Islet of Langerhans (tissue), 1 donor: ENCODE measurements at regions not wholly inside any gene's neighbourhood (a gene's known extent, or its start where the extent isn't known, plus 50 kb on each side); places are given as distances from the start of the nearest gene placed in this dataset.
A peak's percentile ranks its signal among the peaks of the same experiment; 100 is the strongest.

ENCODE experiments used
- FAIRE-seq: peaks from one replicate; lab custom pipeline; 2011; peaks lifted over from hg19 to GRCh38; lab: Jason Lieb, UNC

DNA sequence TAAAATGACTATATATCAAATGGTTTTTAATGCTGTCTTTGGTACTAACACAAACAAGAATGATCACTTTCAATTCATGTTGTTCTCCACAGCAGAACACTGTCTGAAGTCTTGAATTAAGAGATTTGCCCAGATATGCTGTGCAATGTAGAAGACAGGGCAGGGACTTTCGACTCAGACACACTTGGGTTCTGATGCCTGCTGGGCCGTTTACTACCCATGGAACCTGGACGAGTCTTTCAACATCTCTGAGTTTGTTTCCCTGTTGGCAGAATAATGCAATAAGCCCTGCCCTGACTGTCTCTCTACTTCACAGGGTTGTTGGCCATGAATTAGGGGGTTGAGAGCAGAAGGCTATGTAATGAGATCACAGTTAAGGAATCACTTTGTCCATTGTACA, 162.6 kb upstream of the TMPO start:
- no peak for FAIRE-seq

DNA sequence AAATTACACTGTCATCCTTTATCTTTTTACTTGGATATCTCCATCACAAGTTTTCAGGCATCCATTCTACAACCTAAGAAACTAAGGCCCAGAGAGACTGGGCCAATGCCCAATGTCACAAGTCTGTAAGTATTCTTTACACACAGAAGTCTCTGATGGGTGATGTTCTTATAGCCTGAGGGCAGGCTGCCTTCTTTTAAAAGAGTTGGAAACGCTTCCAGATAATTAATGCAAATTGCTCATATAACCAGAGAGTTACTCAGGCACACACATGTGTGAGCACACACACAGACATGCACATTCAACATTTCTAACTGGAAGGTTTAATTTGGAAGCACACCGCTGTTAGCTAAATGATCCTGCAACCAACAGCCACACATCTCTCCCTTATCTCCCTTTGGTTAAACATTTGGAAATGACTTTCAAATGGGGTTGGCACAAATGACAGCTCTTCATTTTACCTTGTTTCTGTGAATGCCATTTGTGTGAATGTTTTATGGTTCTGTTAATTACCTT, 160.8 kb upstream of the TMPO start:
- peak; percentile 71 for FAIRE-seq

DNA sequence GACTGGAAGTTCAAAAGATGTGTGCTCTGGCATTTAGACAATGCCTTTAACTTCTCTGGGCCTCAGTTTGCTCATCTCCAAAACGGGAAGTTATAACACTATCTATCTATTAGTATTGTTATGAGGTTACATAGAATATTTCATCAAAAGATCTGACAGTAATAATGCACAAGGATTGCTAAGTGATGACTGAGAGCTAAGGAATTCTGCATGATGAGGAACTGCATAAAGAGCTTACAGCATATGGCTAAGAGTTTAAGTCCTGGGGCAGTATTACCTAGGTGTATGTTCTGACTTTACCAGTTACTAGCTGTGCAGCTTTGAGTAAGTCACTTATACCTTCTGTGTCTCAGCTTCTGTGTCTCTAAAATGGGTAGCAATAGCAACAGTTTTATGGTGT, 160.1 kb upstream of the TMPO start:
- FAIRE-seq = no peak

DNA sequence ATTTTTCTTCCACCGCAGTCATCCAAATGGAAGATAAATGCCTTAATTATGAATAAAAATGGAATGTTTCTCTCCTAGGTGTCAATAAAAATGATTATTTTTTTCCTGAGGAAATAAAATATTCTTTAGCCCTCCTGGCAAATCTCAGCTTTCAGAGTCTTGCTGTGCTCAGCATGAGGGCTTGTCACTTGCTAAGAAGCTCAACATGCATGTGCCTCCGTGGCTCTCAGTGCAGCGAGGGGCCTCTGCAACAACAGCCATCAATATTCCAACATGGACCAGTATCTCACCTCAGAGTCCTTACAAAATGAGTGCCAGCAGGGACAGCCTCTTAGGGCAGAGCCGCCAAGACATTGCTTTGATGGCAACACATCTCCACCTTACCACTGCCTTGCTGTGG, 159.5 kb upstream of the TMPO start:
- no peak for FAIRE-seq

DNA sequence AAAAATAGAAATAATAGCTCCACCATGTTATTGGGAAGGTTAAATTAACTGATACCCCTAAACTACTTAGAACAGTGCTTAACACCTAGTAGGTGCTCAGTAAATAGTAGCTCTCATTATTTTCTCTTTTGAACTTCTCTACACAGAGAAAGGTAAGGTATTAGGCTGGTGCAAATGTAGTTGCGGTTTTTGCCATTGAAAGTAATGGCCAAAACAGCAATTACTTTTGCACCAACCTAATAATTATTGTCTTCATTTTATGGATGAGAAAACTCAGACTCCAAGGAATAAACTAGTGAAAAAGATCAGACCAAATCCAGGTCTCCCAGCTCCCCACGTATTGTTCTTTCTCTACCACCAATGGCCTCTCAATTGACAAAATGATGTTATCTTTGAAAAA, 157.2 kb upstream of the TMPO start:
- no peak for FAIRE-seq

DNA sequence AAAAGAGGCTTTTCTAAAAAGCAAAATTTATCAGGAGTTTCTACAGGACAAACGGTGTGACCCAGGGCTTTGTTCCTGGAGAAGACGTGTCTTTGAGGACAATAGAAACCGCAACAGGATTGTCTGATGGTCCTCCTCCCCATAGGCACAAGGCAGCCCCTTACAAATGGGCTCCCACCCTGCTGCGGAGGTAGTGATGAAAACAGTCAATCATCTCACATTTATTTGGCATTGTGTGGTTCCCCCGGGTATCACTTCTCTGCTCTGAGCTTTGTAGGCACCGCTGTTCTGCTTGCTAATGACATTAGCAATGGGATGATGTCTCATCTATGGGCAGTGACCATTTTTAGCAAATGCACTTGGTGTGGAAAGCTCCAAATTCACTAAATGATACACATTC, 155.5 kb upstream of the TMPO start:
- no peak for FAIRE-seq

DNA sequence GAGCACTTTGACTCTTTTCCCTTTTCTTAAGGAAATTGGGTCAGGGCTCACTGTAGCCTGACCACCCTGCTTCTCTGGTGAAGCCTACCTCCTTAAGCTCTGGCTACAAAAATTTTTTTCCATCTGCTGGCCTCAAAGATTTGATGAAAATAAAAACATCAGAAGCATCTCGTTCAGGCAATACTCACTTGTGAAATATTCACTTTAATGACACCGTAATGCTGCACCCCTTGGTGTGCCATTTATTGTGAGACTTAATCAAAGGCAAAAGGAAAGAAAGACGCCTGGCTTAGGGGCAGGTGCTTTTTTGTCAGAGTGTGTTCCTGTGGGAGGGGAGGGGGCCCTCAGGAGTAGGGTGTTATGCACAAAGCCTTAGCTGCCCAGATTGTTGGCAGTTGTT, 155.0 kb upstream of the TMPO start:
- no peak for FAIRE-seq

DNA sequence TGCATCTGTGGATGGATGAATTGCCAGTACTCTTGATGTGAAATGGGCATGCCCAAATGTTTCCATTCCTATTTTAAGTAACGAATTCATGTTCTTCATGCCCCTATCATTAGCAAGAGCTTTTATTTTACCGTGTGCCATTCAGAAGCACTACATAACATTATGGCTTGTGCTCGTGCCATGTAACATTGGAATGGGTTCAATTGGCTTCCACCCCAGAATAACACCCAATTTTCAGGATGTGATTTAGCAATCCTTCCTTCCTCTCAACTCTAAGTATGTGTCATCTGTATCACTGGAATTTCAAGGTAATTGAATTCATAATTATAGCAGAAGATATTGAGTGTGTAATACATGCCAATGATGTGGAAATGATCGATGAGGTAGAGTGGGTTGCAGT, 145.8 kb upstream of the TMPO start:
- no peak for FAIRE-seq

DNA sequence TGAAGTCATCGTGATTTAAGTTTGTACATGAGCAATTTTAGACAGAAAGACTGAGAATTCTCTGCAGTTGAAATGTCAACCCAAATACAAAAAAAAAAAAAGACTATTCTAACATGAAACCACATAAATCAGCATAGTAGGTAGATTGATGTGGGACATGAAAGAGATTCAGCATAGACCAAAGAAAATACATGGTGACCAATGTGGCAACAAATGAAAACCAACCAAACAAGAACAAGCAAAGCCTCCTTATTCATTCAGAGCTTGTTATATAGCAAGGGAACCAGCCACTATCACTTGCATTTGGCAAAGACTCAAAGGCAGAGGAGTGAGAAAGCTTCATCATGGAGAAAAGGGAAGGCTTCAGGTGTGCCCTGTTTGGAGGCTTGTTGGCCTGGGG, 144.4 kb upstream of the TMPO start:
- FAIRE-seq = no peak

DNA sequence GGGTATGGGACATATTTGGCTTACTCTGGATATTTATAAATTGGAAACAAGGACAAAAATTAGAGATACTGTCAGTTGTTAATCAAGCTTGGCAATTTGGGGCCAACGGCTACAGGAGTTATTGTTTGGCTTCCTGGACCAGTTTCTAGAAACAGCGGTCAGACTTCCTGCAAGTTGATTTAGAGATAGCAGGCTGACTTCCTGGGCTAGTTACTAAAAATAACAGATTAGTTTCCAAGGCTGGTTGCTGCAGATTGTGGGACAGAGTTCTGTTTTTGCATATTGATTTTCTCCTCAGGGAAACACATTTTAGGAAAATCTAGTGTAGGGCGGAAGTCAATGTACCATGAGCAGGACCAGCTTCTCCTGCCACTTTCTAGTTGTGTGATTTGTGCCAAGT, 144.0 kb upstream of the TMPO start:
- no peak for FAIRE-seq

DNA sequence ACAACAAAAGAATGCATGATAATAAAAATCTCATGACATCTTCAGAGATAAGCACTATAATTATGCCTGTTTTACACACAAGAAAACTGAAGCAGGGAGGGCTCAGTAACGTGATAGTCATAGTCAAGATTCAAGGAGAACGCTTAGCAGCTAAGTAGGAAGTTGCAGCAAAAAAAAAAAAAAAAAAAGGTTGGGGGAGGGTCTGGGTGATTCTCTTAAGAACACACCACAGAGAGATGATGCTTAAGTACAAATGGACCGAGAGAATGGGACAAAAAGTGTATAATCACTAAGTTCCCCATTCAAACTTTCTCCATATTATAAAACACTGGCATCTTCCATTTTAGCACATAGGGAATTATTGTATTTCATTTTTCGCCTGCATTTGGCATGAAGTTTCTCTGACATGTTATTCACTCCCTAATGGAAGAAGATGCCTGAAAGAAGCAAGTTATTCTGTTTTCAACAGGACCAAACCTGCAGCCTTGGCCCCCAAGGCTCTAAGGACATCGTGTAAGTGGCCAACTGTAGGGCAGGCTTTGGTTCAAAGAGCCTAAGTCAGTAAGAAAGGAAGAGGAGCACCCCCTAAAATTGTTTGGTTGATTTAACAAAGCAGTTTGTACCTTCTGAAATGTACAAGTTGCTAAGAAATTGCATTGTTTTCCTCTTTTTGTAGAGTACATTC, 142.9 kb upstream of the TMPO start:
- no peak for FAIRE-seq

DNA sequence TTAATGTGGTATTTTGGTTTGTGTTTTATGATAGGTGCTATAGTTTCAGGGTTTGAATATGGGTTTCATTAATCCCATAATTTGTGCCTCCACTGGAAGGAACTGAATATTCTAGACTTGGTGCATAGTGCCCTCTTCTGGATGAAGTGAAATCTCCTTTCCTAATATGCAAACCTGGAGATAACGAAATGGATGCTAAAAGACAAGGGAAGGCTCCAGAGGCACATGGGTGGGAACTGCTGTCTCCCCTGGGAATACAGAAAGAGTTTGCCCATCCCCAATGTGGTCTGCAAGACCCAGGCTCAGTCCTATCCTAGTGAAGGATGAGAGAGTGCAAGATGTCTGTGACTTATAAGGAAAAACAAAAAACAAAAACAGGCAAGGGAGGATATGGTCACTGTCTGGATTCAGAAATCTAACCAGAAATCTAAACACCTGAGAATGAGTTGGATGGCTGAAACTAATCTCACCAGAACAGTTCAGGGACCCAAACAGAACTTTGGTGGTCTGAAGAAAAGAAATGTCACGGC, 142.3 kb upstream of the TMPO start:
- peak; percentile 96 for FAIRE-seq

DNA sequence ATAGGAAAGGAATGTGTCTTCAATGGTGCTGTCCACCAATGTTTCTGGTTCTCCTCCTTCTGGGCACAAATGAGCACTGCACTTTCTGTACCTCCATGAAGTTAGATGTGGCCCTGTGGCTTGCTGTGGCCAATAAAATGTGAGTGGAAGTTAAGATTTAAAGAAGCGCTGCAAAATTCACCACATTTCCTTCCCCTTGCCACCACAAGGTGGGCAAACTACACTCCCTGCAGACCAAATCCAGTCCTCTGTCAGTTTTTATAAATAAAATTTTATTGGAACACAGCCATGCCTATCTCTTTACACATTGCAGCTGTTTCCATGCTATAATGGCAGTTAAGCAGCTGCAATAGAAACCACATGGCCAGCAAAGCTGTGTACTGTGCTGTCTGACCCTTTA, 141.4 kb upstream of the TMPO start:
- no peak for FAIRE-seq

DNA sequence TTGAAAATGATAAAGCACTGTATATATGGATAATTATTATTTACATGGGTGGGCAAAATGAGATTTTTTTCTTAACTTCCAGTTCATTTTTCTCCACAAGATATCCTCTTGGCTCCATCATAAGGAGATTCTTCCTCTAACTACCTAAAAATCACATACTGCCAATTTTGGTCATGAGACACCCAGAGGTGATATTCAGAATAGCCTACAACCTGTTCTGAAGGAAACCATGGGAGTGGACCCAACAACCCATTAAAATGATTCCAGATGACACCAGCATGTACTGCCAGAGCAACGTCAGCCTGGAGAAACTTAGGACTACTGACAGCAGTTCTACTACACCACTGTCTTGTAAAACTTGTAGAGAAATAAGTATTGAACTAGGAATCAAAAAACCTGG, 136.3 kb upstream of the TMPO start:
- FAIRE-seq = no peak

DNA sequence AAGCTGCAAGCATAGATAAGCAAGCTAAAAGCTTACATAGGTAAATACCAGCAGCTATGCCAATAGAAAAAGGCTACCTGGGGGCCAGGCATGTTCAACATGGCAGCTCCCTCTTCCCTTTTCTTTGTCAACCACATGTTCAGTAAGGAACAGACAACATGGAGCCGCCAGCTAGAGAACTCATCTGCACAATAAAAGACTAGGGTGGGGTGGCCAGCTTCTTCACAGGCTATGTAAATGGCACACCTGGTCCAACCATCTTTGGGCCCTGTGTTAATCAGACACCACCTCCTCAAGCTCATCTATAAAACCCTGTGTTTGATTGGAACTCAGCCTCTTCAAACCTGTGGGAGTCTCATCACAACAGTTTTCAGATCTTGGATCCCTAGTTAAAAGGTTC, 129.7 kb upstream of the TMPO start:
- no peak for FAIRE-seq

DNA sequence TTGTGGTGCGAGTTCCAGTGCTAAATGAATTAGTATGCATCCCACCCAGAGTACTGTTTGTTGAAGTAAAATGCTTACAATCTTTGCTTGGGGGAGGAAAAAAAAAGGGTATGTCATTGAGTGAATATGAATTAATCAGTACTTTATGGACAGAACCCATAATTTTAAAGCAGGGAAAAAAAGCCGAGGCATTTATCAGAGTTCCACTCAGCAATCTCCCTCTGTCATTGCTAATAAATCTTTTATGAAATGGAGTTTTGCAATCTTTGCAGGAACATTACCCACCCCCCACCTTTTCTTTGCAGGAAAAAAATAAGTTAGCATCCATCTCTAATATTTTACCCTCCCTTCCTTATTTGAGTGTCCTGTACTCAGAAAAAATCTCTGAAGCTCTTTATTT, 127.9 kb upstream of the TMPO start:
- no peak for FAIRE-seq

DNA sequence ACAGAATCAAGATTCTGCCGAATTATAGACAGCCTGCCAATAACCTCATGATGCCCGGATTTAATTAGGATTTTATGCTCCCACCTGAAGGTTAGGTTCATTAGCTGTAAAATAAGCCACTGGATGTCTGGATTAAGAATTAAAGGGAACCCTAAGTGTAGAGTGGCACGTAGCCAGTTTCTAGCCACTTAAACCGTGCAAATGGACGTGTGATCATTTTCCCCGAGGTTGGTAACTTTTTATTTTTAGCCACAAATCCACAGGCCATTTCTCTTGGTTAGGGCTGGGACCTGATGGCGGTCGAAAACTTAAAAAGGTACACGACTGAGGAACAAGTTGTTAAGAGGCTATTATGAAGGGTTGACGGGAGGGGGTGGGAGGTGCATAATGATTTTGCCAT, 127.3 kb upstream of the TMPO start:
- FAIRE-seq = no peak

DNA sequence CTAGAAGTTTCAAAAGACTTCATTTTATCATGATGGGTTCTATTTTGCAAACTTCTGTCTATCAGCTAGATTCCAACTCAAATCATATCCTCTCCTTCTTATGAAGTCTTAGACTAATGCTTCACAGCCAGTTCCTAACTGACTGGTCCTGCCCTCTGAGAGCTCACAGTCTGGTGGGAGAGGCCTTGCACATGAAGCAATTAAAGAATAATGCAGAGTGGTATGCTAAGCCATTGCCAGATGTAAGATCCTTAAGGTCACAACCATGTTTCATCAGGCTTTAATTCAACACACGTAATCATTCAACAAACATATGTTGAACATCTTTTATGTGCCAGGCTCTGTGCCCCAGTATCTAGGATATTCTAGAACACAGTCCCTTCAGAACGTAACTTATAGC, 125.8 kb upstream of the TMPO start:
- FAIRE-seq = no peak

DNA sequence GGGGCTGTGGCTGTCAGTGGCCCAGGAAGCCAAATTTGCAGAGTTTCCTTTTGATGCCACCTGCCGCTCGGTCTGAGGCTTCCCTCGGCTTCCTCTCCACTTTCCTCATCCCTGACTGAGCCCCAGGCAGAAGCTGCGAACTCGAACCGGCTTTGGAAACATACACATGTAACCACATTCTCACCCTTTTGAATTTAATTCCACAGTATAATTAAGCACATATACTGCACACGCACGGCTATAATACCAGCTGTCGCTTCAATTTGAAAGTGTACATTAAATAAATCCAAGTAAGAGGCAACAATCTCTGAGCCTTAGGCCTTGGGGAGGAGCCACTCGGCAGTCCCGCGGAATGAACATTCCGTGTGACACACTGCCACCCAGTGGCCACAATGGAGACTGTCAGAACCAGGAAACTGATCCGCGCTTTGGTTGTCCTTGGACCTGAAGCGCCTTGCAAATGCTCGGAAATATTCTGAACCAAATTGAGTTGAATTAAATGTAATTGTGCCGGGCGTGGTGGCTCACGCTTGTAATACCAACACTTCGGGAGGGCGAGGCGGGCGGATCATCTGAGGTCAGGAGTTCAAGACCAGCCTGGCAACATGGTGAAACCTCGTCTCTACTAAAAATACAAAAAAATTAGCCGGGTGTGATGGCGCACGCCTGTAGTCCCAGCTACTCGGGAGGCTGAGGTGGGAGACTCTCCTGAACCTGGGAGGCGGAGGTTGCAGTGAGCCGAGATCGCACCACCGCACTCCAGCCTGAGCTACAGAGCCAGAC, 117.9 kb upstream of the TMPO start:
- no peak for FAIRE-seq

DNA sequence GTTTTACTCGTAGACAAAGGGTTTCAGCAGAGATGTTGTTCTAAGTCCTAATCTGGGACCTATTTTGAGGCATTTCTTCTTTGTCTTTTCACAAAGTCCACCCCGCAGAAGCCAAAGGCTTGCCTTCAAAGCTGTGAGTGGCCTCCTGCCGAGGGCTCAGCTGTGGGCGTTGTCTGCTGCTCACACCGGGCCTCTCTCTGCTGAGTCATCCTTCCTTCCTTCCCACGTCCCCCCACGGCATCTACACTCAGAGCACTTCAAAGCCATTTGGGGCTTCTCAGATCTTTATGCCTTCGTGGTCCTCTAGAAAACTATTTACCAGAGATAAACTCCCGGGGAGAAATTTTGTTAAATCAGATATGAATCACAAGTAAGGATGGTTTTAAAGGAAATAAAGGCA, 115.9 kb upstream of the TMPO start:
- FAIRE-seq = no peak

DNA sequence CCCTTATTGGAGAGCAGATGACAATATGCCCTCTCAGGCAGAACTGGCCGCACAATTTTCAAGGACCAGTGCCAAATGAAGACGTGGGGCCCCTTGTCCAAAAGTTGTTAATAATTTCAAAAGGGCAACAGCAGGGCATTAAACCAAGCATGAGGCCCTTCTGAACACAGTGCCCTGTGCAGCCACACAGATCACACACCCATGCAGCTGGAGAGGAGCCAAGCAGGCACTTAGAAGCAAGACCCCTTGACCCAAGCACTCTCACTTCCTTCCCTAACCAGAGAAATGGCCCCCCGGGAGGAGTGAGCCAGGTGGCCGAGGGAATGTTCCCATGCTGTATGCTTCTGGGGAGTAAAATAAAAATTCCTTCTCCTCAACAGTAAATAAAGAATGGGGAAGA, 114.0 kb upstream of the TMPO start:
- FAIRE-seq = no peak

DNA sequence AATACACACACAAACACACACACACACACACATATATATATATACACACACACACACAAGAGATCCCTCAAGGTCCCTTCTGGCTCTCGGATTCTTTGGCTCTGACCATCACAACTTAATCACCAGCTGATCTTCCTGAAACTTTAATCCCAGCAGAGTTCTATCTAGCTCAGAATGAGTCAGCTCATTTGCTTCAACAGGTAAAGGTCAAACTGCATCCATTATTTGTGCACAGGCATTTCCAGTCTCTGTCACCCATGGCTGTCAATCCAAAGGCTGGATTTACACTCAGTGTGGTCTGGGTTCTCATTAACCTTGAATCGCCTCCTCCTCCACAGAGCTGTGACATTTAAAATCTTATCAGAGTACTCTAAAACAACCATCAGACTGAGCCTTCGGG, 113.3 kb upstream of the TMPO start:
- no peak for FAIRE-seq

DNA sequence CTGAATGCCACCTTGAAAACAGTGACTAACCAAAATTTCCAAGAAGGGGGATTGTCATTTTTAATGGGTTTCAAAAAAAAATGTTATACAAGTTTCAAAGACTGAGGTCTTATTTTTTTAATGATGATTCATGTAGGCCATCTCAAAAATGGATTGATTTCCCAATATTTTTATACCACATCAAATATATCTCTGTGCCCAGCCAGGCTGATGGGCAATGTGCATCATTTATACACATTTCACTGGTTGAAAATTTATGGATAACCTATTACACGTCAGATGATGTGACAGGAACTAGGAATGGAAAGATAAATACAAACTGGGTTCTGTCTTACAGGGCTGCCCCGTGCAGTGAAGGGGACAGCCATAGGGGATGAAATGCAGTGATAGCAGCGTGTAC, 112.7 kb upstream of the TMPO start:
- FAIRE-seq = no peak

DNA sequence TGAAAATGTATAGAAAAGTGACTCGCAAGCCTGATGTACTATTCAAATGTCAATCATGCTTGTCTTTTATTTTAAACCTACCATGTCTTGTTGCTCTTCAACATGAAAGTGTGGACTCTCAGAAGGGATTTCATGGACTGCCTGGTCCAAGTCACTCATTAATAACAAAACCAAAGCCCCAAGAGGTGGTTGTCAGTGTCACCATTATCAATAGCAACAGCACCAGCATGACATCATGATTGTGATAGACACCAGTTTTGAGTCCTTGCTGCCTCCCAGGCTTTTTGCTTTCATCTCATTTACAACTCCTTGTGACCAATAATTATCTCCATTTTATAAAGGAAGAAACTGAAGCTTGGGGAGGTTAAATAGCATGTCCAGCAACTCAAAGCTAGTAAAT, 112.0 kb upstream of the TMPO start:
- FAIRE-seq = no peak
